H1 (cell line): ENCODE measurements at regions not wholly inside any gene's neighbourhood (a gene's known extent, or its start where the extent isn't known, plus 50 kb on each side); places are given as distances from the start of the nearest gene placed in this dataset.

ENCODE experiments used
- CTCF ChIA-PET: fragments of 300-600 bp; sonication (Branson Sonifier 250); formaldehyde crosslinking; loops from one replicate; lab custom pipeline; 2021; ENCODE audit not compliant: partially characterized antibody; lab: Charles Lee
- POLR2A ChIA-PET: fragments of 300-600 bp; sonication (Branson Sonifier 250); formaldehyde crosslinking; loops from one replicate; lab custom pipeline; 2021; ENCODE audit warnings: inconsistent platforms; ENCODE audit not compliant: partially characterized antibody; lab: Charles Lee
- DNase-seq, 2 experiments: peaks; one replicate each; pipeline versions ENCODE4 v3.0.0 to v3.0.0-alpha.2; 2010 to 2022; ENCODE audit warnings: low spot score in 2 of 2, low read depth in 1 of 2, mixed read lengths in 1 of 2
- FAIRE-seq: peaks from 2 replicates; lab custom pipeline; 2011; peaks lifted over from hg19 to GRCh38; lab: Jason Lieb, UNC
- H2AFZ ChIP-seq: 2 replicates; pipeline ENCODE4 v1.8.1; 2012; ENCODE audit warnings: low read length, inconsistent platforms
- H2AK5ac ChIP-seq: 2 replicates; pipeline ENCODE4 v1.6.1; 2013; ENCODE audit warnings: low read depth, low read length
- H2BK120ac ChIP-seq: replicated peaks from 2 replicates; pipeline ENCODE3; 2013; ENCODE audit warnings: low read depth, low read length, inconsistent platforms
- H2BK12ac ChIP-seq: 2 replicates; pipeline ENCODE4 v1.6.1; 2013; ENCODE audit warnings: low read depth, low read length
- H2BK15ac ChIP-seq: 2 replicates; pipeline ENCODE4 v1.6.1; 2013; ENCODE audit warnings: low read length
- H2BK20ac ChIP-seq: 2 replicates; pipeline ENCODE4 v1.6.1; 2013; ENCODE audit warnings: low read length
- H2BK5ac ChIP-seq: 2 replicates; pipeline ENCODE4 v1.6.1; 2013; ENCODE audit warnings: low read depth, low read length
- H3K14ac ChIP-seq: 2 replicates; pipeline ENCODE4 v1.6.1; 2013; ENCODE audit warnings: inconsistent platforms; ENCODE audit not compliant: insufficient read length
- H3K18ac ChIP-seq: 2 replicates; pipeline ENCODE4 v1.6.1; 2013; ENCODE audit warnings: low read length; ENCODE audit errors: extremely low read depth
- H3K23ac ChIP-seq: 2 replicates; pipeline ENCODE4 v1.6.1; 2013; ENCODE audit warnings: inconsistent platforms; ENCODE audit not compliant: insufficient read length
- H3K23me2 ChIP-seq: 2 replicates; pipeline ENCODE4 v1.6.1; 2013; ENCODE audit warnings: low read depth, low read length
- H3K27ac ChIP-seq: 2 replicates; pipeline ENCODE4 v1.6.1; 2011; ENCODE audit warnings: low read depth, low read length, inconsistent platforms
- H3K27me3 ChIP-seq, 4 experiments: replicated peaks in 1 of 4; 1 replicate in 1 of 4; 2 replicates in 3 of 4; pipeline versions ENCODE4 v1.6.1 to v1.8.1; 2011 to 2013; ENCODE audit warnings: low read length in 3 of 4, mild to moderate bottlenecking in 3 of 4, inconsistent platforms in 2 of 4, mixed read lengths in 2 of 4, moderate library complexity in 1 of 4; ENCODE audit not compliant: control insufficient read depth in 3 of 4, insufficient read depth in 3 of 4; ENCODE audit errors: extremely low read depth in 1 of 4
- H3K36me3 ChIP-seq, 4 experiments: 2 replicates each; pipeline versions ENCODE4 v1.6.1 to v1.8.1; 2011 to 2013; ENCODE audit warnings: mild to moderate bottlenecking in 4 of 4, low read length in 3 of 4, moderate library complexity in 2 of 4, control low read depth in 1 of 4, inconsistent platforms in 1 of 4; ENCODE audit not compliant: insufficient read depth in 4 of 4, control insufficient read depth in 2 of 4
- H3K4ac ChIP-seq: replicated peaks from 2 replicates; pipeline ENCODE3; 2013; ENCODE audit warnings: low read length, low read depth, mixed read lengths, inconsistent platforms; ENCODE audit not compliant: insufficient read length
- H3K4me1 ChIP-seq, 4 experiments: replicated peaks in 1 of 4; 1 replicate in 1 of 4; 2 replicates in 3 of 4; pipeline versions ENCODE4 v1.6.1 to v1.8.1; 2011 to 2013; ENCODE audit warnings: low read length in 3 of 4, inconsistent platforms in 2 of 4, mixed read lengths in 1 of 4; ENCODE audit not compliant: insufficient read depth in 4 of 4, control insufficient read depth in 3 of 4
- H3K4me2 ChIP-seq, 2 experiments: 2 replicates each; pipeline versions ENCODE4 v1.6.1 to v1.8.1; 2011 to 2013; ENCODE audit warnings: low read depth in 2 of 2, low read length in 2 of 2, control low read depth in 1 of 2, inconsistent platforms in 1 of 2, mild to moderate bottlenecking in 1 of 2; ENCODE audit not compliant: insufficient read depth in 1 of 2
- H3K4me3 ChIP-seq, 4 experiments: fragments of 200-600, 300-600 bp in 1 of 4; sonication (generic), shearing (Covaris generic), sonication (Bioruptor Twin) in 1 of 4; 2 replicates each; pipeline versions ENCODE4 v1.5.1 to v1.8.1; 2011 to 2016; ENCODE audit warnings: low read length in 4 of 4, low read depth in 3 of 4, control low read depth in 2 of 4, inconsistent platforms in 2 of 4, mild to moderate bottlenecking in 2 of 4, mixed read lengths in 1 of 4, moderate library complexity in 1 of 4; ENCODE audit not compliant: insufficient read depth in 2 of 4; ENCODE audit errors: extremely low read depth in 1 of 4
- H3K56ac ChIP-seq: replicated peaks from 2 replicates; pipeline ENCODE3; 2013; ENCODE audit warnings: low read depth, mild to moderate bottlenecking, mixed read lengths, low read length, inconsistent platforms; ENCODE audit not compliant: insufficient read length
- H3K79me1 ChIP-seq: 2 replicates; pipeline ENCODE4 v1.6.1; 2013; ENCODE audit warnings: low read depth, low read length, control low read depth
- H3K79me2 ChIP-seq, 2 experiments: 2 replicates each; pipeline versions ENCODE4 v1.6.1 to v1.8.1; 2012 to 2013; ENCODE audit warnings: low read length in 2 of 2, mild to moderate bottlenecking in 2 of 2, inconsistent platforms in 1 of 2; ENCODE audit not compliant: insufficient read depth in 2 of 2, control insufficient read depth in 1 of 2
- H3K9ac ChIP-seq, 4 experiments: replicated peaks in 1 of 4; 1 replicate in 1 of 4; 2 replicates in 3 of 4; pipeline versions ENCODE4 v1.6.1 to v1.8.1; 2011 to 2013; ENCODE audit warnings: low read depth in 3 of 4, low read length in 3 of 4, control low read depth in 2 of 4, mild to moderate bottlenecking in 2 of 4, moderate library complexity in 2 of 4, inconsistent platforms in 1 of 4; ENCODE audit errors: extremely low read depth in 1 of 4
- H3K9me3 ChIP-seq, 2 experiments: 2 replicates each; pipeline versions ENCODE4 v1.6.1 to v1.8.1; 2012 to 2013; ENCODE audit warnings: mild to moderate bottlenecking in 2 of 2, moderate library complexity in 2 of 2, control low read depth in 1 of 2, inconsistent platforms in 1 of 2, low read depth in 1 of 2, low read length in 1 of 2, mixed read lengths in 1 of 2; ENCODE audit not compliant: insufficient read depth in 2 of 2
- H4K20me1 ChIP-seq, 2 experiments: replicated peaks in 1 of 2; 2 replicates each; pipeline versions ENCODE3 to v1.8.1; 2011 to 2013; ENCODE audit warnings: inconsistent platforms in 2 of 2, low read length in 2 of 2, mild to moderate bottlenecking in 1 of 2; ENCODE audit not compliant: insufficient read depth in 2 of 2, control insufficient read depth in 1 of 2
- H4K5ac ChIP-seq: 2 replicates; pipeline ENCODE4 v1.6.1; 2013; ENCODE audit warnings: low read length, low read depth, mixed read lengths, inconsistent platforms; ENCODE audit not compliant: insufficient read length
- H4K8ac ChIP-seq: 2 replicates; pipeline ENCODE4 v1.8.0; 2013; ENCODE audit warnings: mild to moderate bottlenecking, moderate library complexity, low read length, inconsistent platforms; ENCODE audit not compliant: insufficient read depth; ENCODE audit errors: extremely low read depth
- H4K91ac ChIP-seq: replicated peaks from 2 replicates; pipeline ENCODE3; 2013; ENCODE audit warnings: low read length, mixed read lengths, inconsistent platforms; ENCODE audit not compliant: insufficient read length
- RNF2 ChIP-seq: fragments of 200-900, 300-1000 bp; sonication (generic); IDR thresholded peaks from 2 replicates; pipeline ENCODE4 v1.7.1; 2016; ENCODE audit warnings: borderline replicate concordance, low read depth, mild to moderate bottlenecking, antibody characterized with exemption, low read length; ENCODE audit not compliant: poor library complexity, severe bottlenecking; ENCODE audit errors: missing control alignments
- SRF ChIP-seq: IDR thresholded peaks from 2 replicates; pipeline ENCODE4 v1.6.1; 2011; ENCODE audit warnings: mild to moderate bottlenecking, low read depth, low read length, moderate library complexity
- TBP ChIP-seq: IDR thresholded peaks from 2 replicates; pipeline ENCODE4 v1.6.1; 2011; ENCODE audit warnings: low read depth, low read length, improper control_type of control experiment
- WGBS, 2 experiments: shearing (Covaris generic) in 1 of 2; methylation state at CpG; one replicate each; pipeline versions ENCODE4 v1.1.6 to v1.1.7; 2013 to 2015; ENCODE audit warnings: low lambda C conversion rate in 2 of 2, mixed read lengths in 2 of 2, inconsistent platforms in 1 of 2, low coverage in 1 of 2, missing lambda C conversion rate in 1 of 2; ENCODE audit not compliant: insufficient replicate concordance in 2 of 2, insufficient coverage in 1 of 2, insufficient read length in 1 of 2; ENCODE audit errors: extremely low coverage in 1 of 2, missing lambda C conversion rate in 1 of 2; 5-methylcytosine and 5-hydroxymethylcytosine counted together

DNA sequence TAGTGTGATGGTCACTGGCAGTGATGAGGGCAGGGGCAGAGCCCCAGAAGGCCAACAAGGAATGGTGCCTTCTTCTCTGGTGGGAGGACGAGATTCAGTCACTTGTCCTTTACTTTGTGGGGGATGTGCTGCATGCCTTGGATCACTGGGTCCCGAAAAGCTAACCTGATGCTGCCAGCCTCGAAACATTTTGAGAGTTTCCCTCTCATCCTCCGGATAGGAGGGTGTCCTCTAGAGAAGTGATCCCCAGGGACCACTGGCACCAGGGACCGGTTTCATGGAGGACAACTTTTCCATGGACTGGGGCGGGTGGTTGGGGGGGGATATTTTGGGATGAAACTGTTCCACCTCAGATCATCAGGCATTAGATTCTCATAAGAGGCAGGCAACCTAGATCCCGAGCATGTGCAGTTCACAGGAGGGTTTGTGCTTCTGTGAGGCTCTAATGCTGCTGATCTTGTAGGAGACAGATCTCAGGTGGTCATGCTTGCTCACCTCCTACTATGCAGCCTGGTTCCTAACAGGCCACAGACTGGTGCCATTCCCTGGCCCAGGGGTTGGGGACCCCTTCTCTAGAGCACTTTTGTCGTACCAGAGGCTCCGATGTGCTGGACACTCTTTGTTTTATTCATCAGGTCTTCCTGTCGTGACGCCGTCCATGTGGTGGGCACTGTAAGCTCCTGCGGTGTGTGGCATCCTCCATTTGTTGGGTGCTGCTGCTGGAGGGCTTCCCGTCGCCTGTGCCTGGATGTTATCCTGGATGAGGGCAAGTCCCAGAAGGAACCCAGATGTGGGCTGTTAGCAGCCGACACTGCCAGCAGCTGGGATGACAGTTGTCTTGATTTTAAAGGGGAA lies 68.5 kb upstream of the HDAC4 start:
- Histone ChIP-seq H2BK20ac (no peak overlapping the region), H2BK5ac (no peak overlapping the region), H3K23ac (no peak overlapping the region), H3K9ac (no peak overlapping the region), H3K56ac (no peak overlapping the region), H3K27me3 (no peaks in the 10 kb centered on the region), H3K4me1 (no peaks in the 10 kb centered on the region), H4K8ac (no peak overlapping the region), H2BK12ac (no peak overlapping the region), H2AK5ac (no peak overlapping the region), H3K79me2 (no peaks in the 10 kb centered on the region), H3K9me3 (peaks cover 19 to 26% of the 10 kb centered on the region in 2 experiments; a peak in 2 of 4 replicates), H3K79me1 (no peaks in the 10 kb centered on the region), H4K20me1 (peaks cover 0 to 1% of the 10 kb centered on the region in 2 experiments), H3K18ac (no peak overlapping the region), H2AFZ (no peak overlapping the region), H3K36me3 (no peaks in the 10 kb centered on the region), H3K27ac (no peak overlapping the region), H3K4me2 (no peak overlapping the region), H3K14ac (no peak overlapping the region), H3K4me3 (no peak overlapping the region), H2BK120ac (no peak overlapping the region), H4K5ac (no peak overlapping the region), H4K91ac (no peak overlapping the region), H3K23me2 (peaks cover 7% of the 10 kb centered on the region; the same call in 1 of the 2 replicates), H3K4ac (no peak overlapping the region), H2BK15ac (no peak overlapping the region)
- ChIA-PET POLR2A (no interaction called here), CTCF (no interaction called here)
- TF ChIP-seq TBP (no peak), RNF2 (no peak), SRF (no peak)
- WGBS, 2 experiments, result 88% methylated on average over 15 of the region's 16 CpGs; no CpG with 5 or more reads in 1 of the 2 experiments
- no peak for FAIRE-seq
- no peak for DNase-seq
